ENCODE measurements at regions not wholly inside any gene's neighbourhood (a gene's known extent, or its start where the extent isn't known, plus 50 kb on each side); places are given as distances from the start of the nearest gene placed in this dataset.
A peak's percentile ranks its signal among the peaks of the same experiment; 100 is the strongest.

DNA sequence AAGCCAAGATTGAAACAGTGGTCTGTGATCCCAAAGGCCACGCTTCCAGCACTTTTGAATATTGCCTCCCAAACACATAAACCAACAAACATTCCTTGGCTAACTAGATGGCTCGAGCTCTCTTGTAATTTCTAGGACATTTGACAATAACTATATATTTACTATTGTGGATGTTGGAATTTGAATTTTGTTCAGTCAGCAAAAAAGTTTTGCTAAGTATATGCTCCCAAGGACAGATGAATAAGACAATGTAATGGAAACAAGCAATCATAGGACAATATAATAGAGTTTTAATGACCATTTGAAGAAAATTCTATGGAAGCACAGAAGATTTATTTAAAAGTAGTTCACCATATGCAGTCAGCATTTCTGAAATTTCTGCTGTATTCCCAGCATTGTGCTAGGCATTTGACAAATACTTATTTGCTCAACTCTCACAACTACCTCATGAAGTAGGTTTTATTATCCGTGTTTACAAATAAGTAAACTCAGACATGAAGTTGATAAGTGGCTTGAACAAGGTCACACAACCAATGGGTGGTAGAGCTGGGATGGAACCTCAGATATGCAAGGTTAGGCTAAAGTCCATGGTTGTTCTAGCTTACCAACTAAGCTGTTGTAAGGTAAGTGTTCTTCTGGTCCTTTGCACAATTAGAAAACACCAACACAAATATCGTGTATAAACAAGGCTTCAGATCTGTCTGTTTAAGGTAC is 205.1 kb downstream of the NUFIP1 start:
- intact Hi-C loops (cut with micrococcal nuclease): no loop called here
- no peak overlapping the region for H3K4me2 ChIP-seq (ENCODE audit: insufficient read depth, low read length)
- FAIRE-seq (no peak), DNase-seq (ENCODE audit: extremely low read depth in 1 of 4, low spot score in 3 of 4) (no peak), ATAC-seq (no peak)
- WGBS (ENCODE audit: insufficient coverage, low coverage, missing lambda C conversion rate): 3% methylated on average over 4 of the region's 4 CpGs
- no peak overlapping the region for H3K9ac ChIP-seq (ENCODE audit: insufficient read depth in 1 of 2, low read depth in 2 of 2, low read length in 2 of 2)
- no peak overlapping the region for H2AFZ ChIP-seq (ENCODE audit: low read depth, low read length)
- no peaks in the 10 kb centered on the region for H3K36me3 ChIP-seq (ENCODE audit: control insufficient read depth, insufficient read depth, low read length)
- no peaks in the 10 kb centered on the region for H4K20me1 ChIP-seq (replicated peaks; ENCODE audit: control insufficient read depth, insufficient read depth, low read length)
- BruUV-seq (replicated peaks): no TSS peak
- H3K27me3 ChIP-seq (ENCODE audit: control insufficient read depth in 2 of 2, insufficient read depth in 2 of 2, low read length in 2 of 2): no peaks in the 10 kb centered on the region; a peak in 1 of 5 replicates
- H3K79me2 ChIP-seq (ENCODE audit: control insufficient read depth, insufficient read depth, low read length): no peaks in the 10 kb centered on the region
- ChIA-PET POLR2A (no interaction called here), CTCF (ENCODE audit: low intra/inter-chr PET ratio) (no interaction called here)
- in situ Hi-C loops (cut with MboI): no loop called here
- no peak overlapping the region for H3K27ac ChIP-seq (ENCODE audit: extremely low read depth, low read depth, low read length)
- no peaks in the 10 kb centered on the region for H3K9me3 ChIP-seq (replicated peaks; ENCODE audit: control insufficient read depth, insufficient read depth, low read depth, low read length)
- H3K4me1 ChIP-seq (replicated peaks in 1 of 2; ENCODE audit: control insufficient read depth in 2 of 2, insufficient read depth in 2 of 2, low read length in 2 of 2): no peaks in the 10 kb centered on the region
- H3K9me1 ChIP-seq (ENCODE audit: control insufficient read depth, insufficient read depth, low read length): no peaks in the 10 kb centered on the region
- TF ChIP-seq MAFK (IDR thresholded peaks at IDR 0.05; ENCODE audit: low read length) (peak; percentile 85), PML (IDR thresholded peaks at IDR 0.05; ENCODE audit: low read length) (no peak), MAFG (tag; conservative IDR thresholded peaks at IDR 0.05) (peak; percentile 73), ZBTB9 (CRISPR knock-in tag; IDR thresholded peaks at IDR 0.05) (no peak), ZNF316 (IDR thresholded peaks at IDR 0.05) (peak; percentile 87), C11orf30 (IDR thresholded peaks at IDR 0.05; ENCODE audit: low read depth) (peak; percentile 75), NFIC (IDR thresholded peaks at IDR 0.05) (no peak), MAFF (IDR thresholded peaks at IDR 0.05; ENCODE audit: low read length) (peak; percentile 85), LCOR (CRISPR knock-in tag; IDR thresholded peaks at IDR 0.05) (no peak)
- H3K4me3 ChIP-seq: no peak overlapping the region
